ENCODE measurements at regions not wholly inside any gene's neighbourhood (a gene's known extent, or its start where the extent isn't known, plus 50 kb on each side); places are given as distances from the start of the nearest gene placed in this dataset.
"Not testable (repeated sequence)": the region's sequence is repeated elsewhere in the genome, so short reads cannot be mapped to it uniquely, and the experiment has no call there.

- TF ChIP-seq, protein P1, sequence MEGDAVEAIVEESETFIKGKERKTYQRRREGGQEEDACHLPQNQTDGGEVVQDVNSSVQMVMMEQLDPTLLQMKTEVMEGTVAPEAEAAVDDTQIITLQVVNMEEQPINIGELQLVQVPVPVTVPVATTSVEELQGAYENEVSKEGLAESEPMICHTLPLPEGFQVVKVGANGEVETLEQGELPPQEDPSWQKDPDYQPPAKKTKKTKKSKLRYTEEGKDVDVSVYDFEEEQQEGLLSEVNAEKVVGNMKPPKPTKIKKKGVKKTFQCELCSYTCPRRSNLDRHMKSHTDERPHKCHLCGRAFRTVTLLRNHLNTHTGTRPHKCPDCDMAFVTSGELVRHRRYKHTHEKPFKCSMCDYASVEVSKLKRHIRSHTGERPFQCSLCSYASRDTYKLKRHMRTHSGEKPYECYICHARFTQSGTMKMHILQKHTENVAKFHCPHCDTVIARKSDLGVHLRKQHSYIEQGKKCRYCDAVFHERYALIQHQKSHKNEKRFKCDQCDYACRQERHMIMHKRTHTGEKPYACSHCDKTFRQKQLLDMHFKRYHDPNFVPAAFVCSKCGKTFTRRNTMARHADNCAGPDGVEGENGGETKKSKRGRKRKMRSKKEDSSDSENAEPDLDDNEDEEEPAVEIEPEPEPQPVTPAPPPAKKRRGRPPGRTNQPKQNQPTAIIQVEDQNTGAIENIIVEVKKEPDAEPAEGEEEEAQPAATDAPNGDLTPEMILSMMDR (IDR thresholded peaks at IDR 0.05): not testable (repeated sequence)
- not testable (repeated sequence) for TF ChIP-seq POLR2AphosphoS5, POLR2A, EP300 (IDR thresholded peaks at IDR 0.05)
Observed at GRCh38 chr16:21534561-21534960, 64.8 kb upstream of the METTL9 start.
